AG09309 (cell line): ENCODE measurements at regions not wholly inside any gene's neighbourhood (a gene's known extent, or its start where the extent isn't known, plus 50 kb on each side); places are given as distances from the start of the nearest gene placed in this dataset.
A peak's percentile ranks its signal among the peaks of the same experiment; 100 is the strongest.
"Not testable (repeated sequence)": the region's sequence is repeated elsewhere in the genome, so short reads cannot be mapped to it uniquely, and the experiment has no call there.

Experiments used
- DNase-seq: peaks from one replicate; pipeline ENCODE4 v3.0.0-alpha.2; 2010; ENCODE audit warnings: low read depth
- H3K4me3 ChIP-seq: 2 replicates; pipeline ENCODE4 v1.5.1; 2011; ENCODE audit warnings: mild to moderate bottlenecking, low read depth, low read length, moderate library complexity; ENCODE audit not compliant: control insufficient read depth
- CTCF ChIP-seq: IDR thresholded peaks from 2 replicates; pipeline ENCODE4 v1.5.1; 2011; ENCODE audit warnings: mild to moderate bottlenecking, low read depth, low read length, inconsistent platforms; ENCODE audit not compliant: insufficient read depth, control insufficient read depth; ENCODE audit errors: missing control alignments

- no peak for DNase-seq
- no peak overlapping the region for H3K4me3 ChIP-seq
- no peak for TF ChIP-seq CTCF
Observed at GRCh38 chr12:82619644-82620043, 67.1 kb upstream of the TMTC2 start.

- H3K4me3 ChIP-seq: no peak overlapping the region
- DNase-seq: no peak
- TF ChIP-seq CTCF: no peak
Observed at GRCh38 chr12:82620917-82621316, 65.8 kb upstream of the TMTC2 start.

- DNase-seq: no peak
- TF ChIP-seq CTCF: no peak
- no peak overlapping the region for H3K4me3 ChIP-seq
Observed at GRCh38 chr12:82625523-82625922, 61.2 kb upstream of the TMTC2 start.

- H3K4me3 ChIP-seq: no peak overlapping the region
- peak; percentile 7 for DNase-seq
- TF ChIP-seq CTCF: peak; percentile 63
Observed at GRCh38 chr12:82627799-82628198, 58.9 kb upstream of the TMTC2 start.

- H3K4me3 ChIP-seq, DNase-seq: not testable (repeated sequence)
Observed at GRCh38 chr12:82634495-82635258, 52.0 kb upstream of the TMTC2 start.

GRCh38 chr12:82635263-82635662, 51.4 kb upstream of the TMTC2 start:
- no peak for DNase-seq
- no peak overlapping the region for H3K4me3 ChIP-seq
- TF ChIP-seq CTCF: no peak
